Keratinocyte (primary cell): ENCODE measurements at regions not wholly inside any gene's neighbourhood (a gene's known extent, or its start where the extent isn't known, plus 50 kb on each side); places are given as distances from the start of the nearest gene placed in this dataset.
A peak's percentile ranks its signal among the peaks of the same experiment; 100 is the strongest.

Experiments
- DNase-seq: peaks from one replicate; pipeline ENCODE4 v3.0.0-alpha.2; 2011; ENCODE audit warnings: low read depth, missing footprints, low spot score
- FAIRE-seq: peaks from 2 replicates; lab custom pipeline; 2011; peaks lifted over from hg19 to GRCh38; lab: Jason Lieb, UNC
- H2AFZ ChIP-seq: 2 replicates; pipeline ENCODE4 v1.6.0; 2012; ENCODE audit warnings: low read length, control low read depth, inconsistent platforms; ENCODE audit not compliant: control insufficient read depth
- H3K27ac ChIP-seq: 2 replicates; pipeline ENCODE4 v1.5.1; 2011; ENCODE audit warnings: low read length; ENCODE audit not compliant: control insufficient read depth, insufficient read depth
- H3K27me3 ChIP-seq: 3 replicates; pipeline ENCODE4 v1.6.0; 2011; ENCODE audit warnings: low read length; ENCODE audit not compliant: control insufficient read depth, insufficient read depth; ENCODE audit errors: extremely low read depth
- H3K36me3 ChIP-seq, 2 experiments: 2 replicates in 1 of 2; 3 replicates in 1 of 2; pipeline ENCODE4 v1.5.1; 2011; ENCODE audit warnings: low read length in 2 of 2, mild to moderate bottlenecking in 1 of 2; ENCODE audit not compliant: control insufficient read depth in 2 of 2, insufficient read depth in 2 of 2; ENCODE audit errors: extremely low read depth in 1 of 2
- H3K4me1 ChIP-seq: 3 replicates; pipeline ENCODE4 v1.5.1; 2011; ENCODE audit warnings: low read length; ENCODE audit not compliant: control insufficient read depth, insufficient read depth; ENCODE audit errors: extremely low read depth
- H3K4me2 ChIP-seq: 3 replicates; pipeline ENCODE4 v1.6.0; 2011; ENCODE audit warnings: low read depth, low read length; ENCODE audit not compliant: control insufficient read depth, insufficient read depth; ENCODE audit errors: extremely low read depth
- H3K4me3 ChIP-seq, 3 experiments: fragments of 200-600 bp in 1 of 3; sonication (generic) in 1 of 3; 2 replicates in 2 of 3; 3 replicates in 1 of 3; pipeline ENCODE4 v1.5.1; 2011 to 2016; ENCODE audit warnings: low read length in 3 of 3, mild to moderate bottlenecking in 3 of 3, control low read depth in 2 of 3, inconsistent platforms in 1 of 3, low read depth in 1 of 3, mixed read lengths in 1 of 3, mixed run types in 1 of 3, moderate library complexity in 1 of 3; ENCODE audit not compliant: control insufficient read depth in 2 of 3, insufficient read depth in 2 of 3; ENCODE audit errors: extremely low read depth in 1 of 3
- H3K79me2 ChIP-seq: 2 replicates; pipeline ENCODE4 v1.6.0; 2012; ENCODE audit warnings: low read length; ENCODE audit not compliant: control insufficient read depth, insufficient read depth
- H3K9ac ChIP-seq: 3 replicates; pipeline ENCODE4 v1.6.0; 2011; ENCODE audit warnings: low read length; ENCODE audit not compliant: control insufficient read depth, insufficient read depth; ENCODE audit errors: extremely low read depth
- H3K9me1 ChIP-seq: 3 replicates; pipeline ENCODE4 v1.6.0; 2011; ENCODE audit warnings: low read length; ENCODE audit not compliant: control insufficient read depth, insufficient read depth; ENCODE audit errors: extremely low read depth
- H3K9me3 ChIP-seq: 2 replicates; pipeline ENCODE4 v1.5.1; 2012; ENCODE audit warnings: low read depth, low read length; ENCODE audit not compliant: control insufficient read depth
- H4K20me1 ChIP-seq: 3 replicates; pipeline ENCODE4 v1.6.0; 2011; ENCODE audit warnings: low read length; ENCODE audit not compliant: control insufficient read depth, insufficient read depth; ENCODE audit errors: extremely low read depth
- CTCF ChIP-seq, 3 experiments: IDR thresholded peaks in 1 of 3; conservative IDR thresholded peaks in 1 of 3; optimal IDR thresholded peaks in 1 of 3; 2 replicates in 2 of 3; 3 replicates in 1 of 3; pipeline versions ENCODE3 to v1.5.1; 2011; ENCODE audit warnings: low read length in 3 of 3, mild to moderate bottlenecking in 3 of 3, moderate library complexity in 2 of 3, control low read depth in 1 of 3, inconsistent platforms in 1 of 3; ENCODE audit not compliant: insufficient read depth in 2 of 3; ENCODE audit errors: extremely low read depth in 1 of 3
- EZH2 ChIP-seq: IDR thresholded peaks from one replicate; pipeline ENCODE4 v1.6.1; 2012; ENCODE audit warnings: inconsistent platforms, mild to moderate bottlenecking, low read length, moderate library complexity
- dilution Hi-C: fragments of 300-500 bp; cut with MboI; formaldehyde crosslinking; loops from one replicate; pipeline ENCODE4 v1.7.0; 2020; ENCODE audit warnings: low sequenced_read_pairs; ENCODE audit not compliant: extremely low pct_ligation_motif_present

- no peaks in the 10 kb centered on the region for H3K9me1 ChIP-seq
- H3K4me1 ChIP-seq, result no peaks in the 10 kb centered on the region
- no peaks in the 10 kb centered on the region for H3K27me3 ChIP-seq
- DNase-seq (no peak), FAIRE-seq (no peak)
- no peak overlapping the region for H3K4me3 ChIP-seq
- H3K36me3 ChIP-seq, result no peaks in the 10 kb centered on the region
- H3K27ac ChIP-seq, result no peak overlapping the region
- dilution Hi-C loops, result no loop called here
- no peaks in the 10 kb centered on the region for H3K79me2 ChIP-seq
- no peaks in the 10 kb centered on the region for H4K20me1 ChIP-seq
- no peak overlapping the region for H3K4me2 ChIP-seq
- no peaks in the 10 kb centered on the region for H3K9me3 ChIP-seq
- no peak overlapping the region for H3K9ac ChIP-seq
- TF ChIP-seq EZH2 (no peak), CTCF (optimal IDR thresholded peaks at IDR 0.05 in 1 of 3, IDR thresholded peaks at IDR 0.05 in 1 of 3, conservative IDR thresholded peaks at IDR 0.05 in 1 of 3; ENCODE audit: extremely low read depth in 1 of 3, insufficient read depth in 2 of 3, low read length in 3 of 3) (no peak)
- no peak overlapping the region for H2AFZ ChIP-seq
Observed at GRCh38 chrX:131840799-131841495, 182.2 kb upstream of the STK26 start.

- dilution Hi-C loops, result no loop called here
Observed at GRCh38 chrX:131841496-131842437, 181.3 kb upstream of the STK26 start.

More at GRCh38 chrX:131841496-131842437, 181.3 kb upstream of the STK26 start:
- peak overlapping the region; percentile 47 for H2AFZ ChIP-seq
- H3K4me1 ChIP-seq, result no peaks in the 10 kb centered on the region
- H3K9me3 ChIP-seq, result no peaks in the 10 kb centered on the region
- FAIRE-seq, result peak; percentile 85
- no peak overlapping the region for H3K27ac ChIP-seq
- peak overlapping the region in 1 of 3 experiments; percentile 3 for H3K4me3 ChIP-seq
- H3K36me3 ChIP-seq, result no peaks in the 10 kb centered on the region
- no peak for TF ChIP-seq EZH2
- peak; percentile 85 to 92 (median 88) for TF ChIP-seq CTCF (optimal IDR thresholded peaks at IDR 0.05 in 1 of 3, IDR thresholded peaks at IDR 0.05 in 1 of 3, conservative IDR thresholded peaks at IDR 0.05 in 1 of 3; ENCODE audit: extremely low read depth in 1 of 3, insufficient read depth in 2 of 3, low read length in 3 of 3)
- H3K27me3 ChIP-seq, result no peaks in the 10 kb centered on the region
- no peaks in the 10 kb centered on the region for H4K20me1 ChIP-seq
- no peaks in the 10 kb centered on the region for H3K79me2 ChIP-seq
- H3K9me1 ChIP-seq, result no peaks in the 10 kb centered on the region
- H3K4me2 ChIP-seq, result peak overlapping the region; percentile 47
- H3K9ac ChIP-seq, result no peak overlapping the region
- DNase-seq, result no peak
